Gastrocnemius medialis (tissue), 4 donors: ENCODE measurements at regions not wholly inside any gene's neighbourhood (a gene's known extent, or its start where the extent isn't known, plus 50 kb on each side); places are given as distances from the start of the nearest gene placed in this dataset.
A peak's percentile ranks its signal among the peaks of the same experiment; 100 is the strongest.

Experiments
- ATAC-seq, 2 donors: fragments of 150-250 bp; one replicate each; pipeline ENCODE4 v1.9.1; 2016
- DNase-seq, 2 donors: peaks; one replicate each; pipeline ENCODE4 v3.0.0-alpha.2; 2019
- H3K27ac ChIP-seq, 4 donors: fragments of 200-600 bp; sonication (generic); 1 replicate in 1 of 4; 2 replicates in 3 of 4; pipeline ENCODE4 v1.5.1; 2016 to 2018; ENCODE audit warnings: mild to moderate bottlenecking in 2 of 4, moderate library complexity in 1 of 4
- H3K27me3 ChIP-seq, 3 donors: fragments of 200-600 bp; sonication (generic) in 2 of 3; 1 replicate in 1 of 3; 2 replicates in 2 of 3; pipeline versions ENCODE4 v1.5.1 to v1.6.0; 2016 to 2019; ENCODE audit warnings: mild to moderate bottlenecking in 1 of 3, moderate library complexity in 1 of 3
- H3K36me3 ChIP-seq, 2 donors: fragments of 200-600 bp; sonication (generic) in 1 of 2; one replicate each; pipeline ENCODE4 v1.5.1; 2017 to 2018
- H3K4me1 ChIP-seq, 2 donors: fragments of 200-600 bp; sonication (generic) in 1 of 2; one replicate each; pipeline ENCODE4 v1.5.1; 2016 to 2017; ENCODE audit warnings: mild to moderate bottlenecking in 2 of 2
- H3K4me3 ChIP-seq, 4 donors: fragments of 200-600 bp; sonication (generic) in 3 of 4; 1 replicate in 1 of 4; 2 replicates in 3 of 4; pipeline ENCODE4 v1.5.1; 2016 to 2019; ENCODE audit warnings: mild to moderate bottlenecking in 2 of 4
- H3K9me3 ChIP-seq, 3 donors: fragments of 200-600 bp; sonication (generic) in 2 of 3; 1 replicate in 1 of 3; 2 replicates in 2 of 3; pipeline ENCODE4 v1.5.1; 2016 to 2019
- POLR2A ChIP-seq, 2 donors: fragments of 450-650 bp; IDR thresholded peaks; one replicate each; pipeline ENCODE4 v1.6.1; 2017; ENCODE audit warnings: antibody characterized with exemption in 2 of 2, mild to moderate bottlenecking in 2 of 2, moderate library complexity in 2 of 2
- in situ Hi-C, 4 donors: fragments of 200-750 bp; cut with MboI; loops; one replicate each; pipeline versions ENCODE4 v1.15.0 to v1.8.0; 2017; ENCODE audit warnings: low sequenced_read_pairs in 4 of 4
- intact Hi-C: fragments of 100-400 bp; cut with DNase I; formaldehyde crosslinking; loops from one replicate; pipeline ENCODE4 v1.15.1; 2023; ENCODE audit warnings: low total_unique reads
- TF ChIP-seq, protein P1 (sequence below), 5 experiments: fragments of 450-650 bp in 3 of 5; fragments of 200-600 bp in 2 of 5; sonication (generic) in 2 of 5; IDR thresholded peaks in 4 of 5; conservative IDR thresholded peaks in 1 of 5; 1 replicate in 4 of 5; 2 replicates in 1 of 5; pipeline ENCODE4 v1.5.1; 2016 to 2019; ENCODE audit warnings: antibody characterized with exemption in 5 of 5, mild to moderate bottlenecking in 3 of 5, moderate library complexity in 3 of 5

DNA sequence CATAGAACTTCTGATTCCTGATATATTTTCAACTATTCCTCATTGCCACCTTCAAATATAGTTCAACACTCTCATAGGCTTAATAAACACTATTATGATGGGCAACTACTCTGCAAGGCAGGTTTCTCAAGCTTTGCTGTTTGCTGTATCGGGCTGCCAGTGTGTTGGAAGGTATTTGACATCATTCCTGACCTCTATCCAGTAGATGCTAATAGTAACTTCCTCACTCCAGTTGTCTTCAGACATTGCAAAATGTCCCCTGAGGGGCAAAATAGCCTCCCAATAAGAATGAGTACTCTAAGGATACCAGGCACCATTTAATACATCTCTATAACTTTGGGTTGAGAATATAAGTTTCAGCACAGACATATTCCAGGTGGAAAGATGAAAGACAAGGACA is 147.5 kb upstream of the PFN2 start:
- intact Hi-C loops, result no loop called here
- peak in 1 of 2 donors; percentile 70 for ATAC-seq
- in situ Hi-C loops, result no loop called here

DNA sequence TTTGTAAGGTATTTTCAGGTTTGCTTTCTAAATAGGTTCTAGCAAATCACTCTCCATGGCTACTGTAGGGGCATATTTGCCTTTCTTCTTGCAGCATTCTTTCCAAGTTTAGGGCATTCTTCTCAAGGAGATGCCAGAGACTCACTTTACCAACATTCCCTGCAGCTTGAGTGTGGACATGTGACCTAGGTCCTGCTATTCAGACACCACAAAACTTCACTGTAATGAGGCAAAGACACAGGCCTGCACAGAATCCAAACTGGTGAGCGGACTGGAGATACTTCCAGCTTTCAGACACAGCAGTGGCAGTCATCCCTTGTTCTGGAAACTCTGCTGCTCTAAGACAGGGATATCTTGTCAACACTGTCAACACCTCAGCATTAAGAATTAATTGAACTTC is 146.4 kb upstream of the PFN2 start:
- H3K36me3 ChIP-seq, result no peaks in the 10 kb centered on the region
- in situ Hi-C loops, result no loop called here
- DNase-seq, result no peak
- intact Hi-C loops, result no loop called here
- no peak for TF ChIP-seq POLR2A (IDR thresholded peaks at IDR 0.05)
- TF ChIP-seq, protein P1, sequence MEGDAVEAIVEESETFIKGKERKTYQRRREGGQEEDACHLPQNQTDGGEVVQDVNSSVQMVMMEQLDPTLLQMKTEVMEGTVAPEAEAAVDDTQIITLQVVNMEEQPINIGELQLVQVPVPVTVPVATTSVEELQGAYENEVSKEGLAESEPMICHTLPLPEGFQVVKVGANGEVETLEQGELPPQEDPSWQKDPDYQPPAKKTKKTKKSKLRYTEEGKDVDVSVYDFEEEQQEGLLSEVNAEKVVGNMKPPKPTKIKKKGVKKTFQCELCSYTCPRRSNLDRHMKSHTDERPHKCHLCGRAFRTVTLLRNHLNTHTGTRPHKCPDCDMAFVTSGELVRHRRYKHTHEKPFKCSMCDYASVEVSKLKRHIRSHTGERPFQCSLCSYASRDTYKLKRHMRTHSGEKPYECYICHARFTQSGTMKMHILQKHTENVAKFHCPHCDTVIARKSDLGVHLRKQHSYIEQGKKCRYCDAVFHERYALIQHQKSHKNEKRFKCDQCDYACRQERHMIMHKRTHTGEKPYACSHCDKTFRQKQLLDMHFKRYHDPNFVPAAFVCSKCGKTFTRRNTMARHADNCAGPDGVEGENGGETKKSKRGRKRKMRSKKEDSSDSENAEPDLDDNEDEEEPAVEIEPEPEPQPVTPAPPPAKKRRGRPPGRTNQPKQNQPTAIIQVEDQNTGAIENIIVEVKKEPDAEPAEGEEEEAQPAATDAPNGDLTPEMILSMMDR (IDR thresholded peaks at IDR 0.05 in 4 of 5, conservative IDR thresholded peaks at IDR 0.05 in 1 of 5), result no peak
- no peak overlapping the region for H3K4me3 ChIP-seq
- peaks cover 0 to 10% of the 10 kb centered on the region in 2 donors for H3K4me1 ChIP-seq
- no peak overlapping the region for H3K27ac ChIP-seq
- no peaks in the 10 kb centered on the region for H3K27me3 ChIP-seq
- H3K9me3 ChIP-seq, result no peaks in the 10 kb centered on the region
- no peak for ATAC-seq

More for the DNA sequence above, 147.5 kb upstream of the PFN2 start:
- H3K27me3 ChIP-seq, result no peaks in the 10 kb centered on the region
- no peaks in the 10 kb centered on the region for H3K36me3 ChIP-seq
- peaks cover 0 to 10% of the 10 kb centered on the region in 2 donors for H3K4me1 ChIP-seq
- DNase-seq, result no peak
- no peak for TF ChIP-seq POLR2A (IDR thresholded peaks at IDR 0.05)
- TF ChIP-seq, protein P1 (IDR thresholded peaks at IDR 0.05 in 4 of 5, conservative IDR thresholded peaks at IDR 0.05 in 1 of 5), result no peak
- H3K4me3 ChIP-seq, result no peak overlapping the region
- H3K27ac ChIP-seq, result peak overlapping the region in 2 of 4 donors; percentile 7 to 37
- H3K9me3 ChIP-seq, result no peaks in the 10 kb centered on the region

DNA sequence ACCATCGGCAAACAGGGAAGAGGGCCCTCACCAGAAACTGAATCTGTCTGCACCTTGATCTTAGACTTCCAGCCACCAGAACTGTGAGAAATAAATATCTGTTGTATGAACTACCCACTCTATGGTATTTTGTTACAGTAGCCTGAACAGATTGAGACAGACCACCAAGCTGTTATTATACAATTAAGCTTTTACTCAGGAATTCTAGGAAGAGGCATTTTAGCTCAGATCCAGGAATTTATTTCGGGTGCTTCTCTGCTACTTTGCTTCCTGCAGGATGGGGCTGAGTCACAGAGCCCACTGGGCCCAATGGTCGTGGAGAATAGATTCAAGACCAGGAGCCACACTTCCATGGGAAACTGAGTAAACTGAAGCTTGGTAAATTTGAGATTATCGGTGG is 145.5 kb upstream of the PFN2 start:
- no peak for DNase-seq
- H3K36me3 ChIP-seq, result no peaks in the 10 kb centered on the region

DNA sequence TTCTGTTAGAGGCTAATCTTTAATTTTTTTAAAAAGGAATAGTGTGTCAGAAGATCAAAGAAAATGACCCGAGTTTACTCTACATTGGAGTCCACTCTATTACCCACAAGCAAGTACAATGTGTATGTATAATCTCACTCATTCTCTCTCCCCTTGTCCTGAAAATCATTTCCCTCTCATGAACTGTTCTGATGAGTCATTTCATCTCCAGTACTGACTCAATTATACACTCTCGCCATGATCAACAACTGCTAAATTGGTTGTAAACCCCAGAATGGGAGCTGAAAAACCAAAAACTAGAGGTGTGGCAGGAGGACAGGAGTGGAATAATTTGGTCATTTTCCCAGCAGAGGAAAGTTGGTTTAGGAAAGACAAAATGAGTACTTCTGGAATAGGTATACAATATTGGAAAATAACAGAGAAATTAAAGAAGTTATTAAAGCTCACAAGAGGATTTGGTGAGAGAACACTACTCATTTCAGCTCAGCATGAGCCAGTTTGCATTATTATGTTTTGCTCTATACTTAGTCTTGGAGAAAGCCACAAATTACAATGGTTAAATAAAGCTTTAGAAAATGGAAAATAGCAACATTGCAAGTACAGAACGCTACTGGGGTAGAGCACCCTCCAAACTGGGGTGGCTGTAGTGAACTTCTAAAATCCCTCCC is 144.3 kb upstream of the PFN2 start:
- H3K27ac ChIP-seq, result no peak overlapping the region
- no peak for ATAC-seq
- H3K4me1 ChIP-seq, result peaks cover 0 to 10% of the 10 kb centered on the region in 2 donors
- H3K4me3 ChIP-seq, result no peak overlapping the region
- no peaks in the 10 kb centered on the region for H3K36me3 ChIP-seq
- in situ Hi-C loops, result no loop called here
- no peaks in the 10 kb centered on the region for H3K9me3 ChIP-seq
- no peaks in the 10 kb centered on the region for H3K27me3 ChIP-seq
- no peak for DNase-seq
- no peak for TF ChIP-seq POLR2A (IDR thresholded peaks at IDR 0.05)
- TF ChIP-seq, protein P1 (IDR thresholded peaks at IDR 0.05 in 4 of 5, conservative IDR thresholded peaks at IDR 0.05 in 1 of 5), result no peak
- intact Hi-C loops, result no loop called here

More for the DNA sequence above, 145.5 kb upstream of the PFN2 start:
- Histone ChIP-seq H3K4me3 (no peak overlapping the region), H3K27ac (no peak overlapping the region), H3K9me3 (no peaks in the 10 kb centered on the region), H3K27me3 (no peaks in the 10 kb centered on the region), H3K4me1 (peaks cover 0 to 10% of the 10 kb centered on the region in 2 donors)
- TF ChIP-seq POLR2A (IDR thresholded peaks at IDR 0.05), result no peak
- TF ChIP-seq, protein P1 (IDR thresholded peaks at IDR 0.05 in 4 of 5, conservative IDR thresholded peaks at IDR 0.05 in 1 of 5), result no peak
- intact Hi-C loops, result no loop called here
- in situ Hi-C loops, result no loop called here
- no peak for ATAC-seq

DNA sequence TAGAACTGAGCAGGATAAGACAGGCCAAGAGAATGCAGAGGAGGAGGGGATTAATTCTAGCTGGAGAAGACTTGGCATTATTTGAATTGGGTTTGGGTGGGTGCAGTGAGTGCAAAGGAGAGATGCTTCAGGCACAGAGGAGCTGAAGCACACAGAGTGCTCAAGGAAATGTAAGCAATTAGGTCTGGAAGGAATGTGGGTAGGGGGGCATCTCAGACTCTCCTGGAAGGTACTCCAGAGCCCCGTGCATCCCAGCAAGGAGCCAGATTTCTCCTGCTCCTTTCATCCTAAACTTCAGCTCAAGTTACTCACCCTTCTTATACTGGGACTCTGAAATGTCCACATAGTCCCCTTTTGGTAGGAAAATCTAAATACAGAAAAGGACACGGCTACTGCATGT is 143.6 kb upstream of the PFN2 start:
- Histone ChIP-seq H3K36me3 (no peaks in the 10 kb centered on the region), H3K4me3 (no peak overlapping the region), H3K9me3 (no peaks in the 10 kb centered on the region), H3K27ac (no peak overlapping the region), H3K27me3 (no peaks in the 10 kb centered on the region), H3K4me1 (peaks cover 0 to 10% of the 10 kb centered on the region in 2 donors)
- in situ Hi-C loops, result no loop called here
- no peak for DNase-seq
- intact Hi-C loops, result no loop called here
- ATAC-seq, result no peak
- TF ChIP-seq, protein P1 (IDR thresholded peaks at IDR 0.05 in 4 of 5, conservative IDR thresholded peaks at IDR 0.05 in 1 of 5), result no peak
- no peak for TF ChIP-seq POLR2A (IDR thresholded peaks at IDR 0.05)
